Smooth muscle cell (in vitro differentiated cells): ENCODE measurements at regions not wholly inside any gene's neighbourhood (a gene's known extent, or its start where the extent isn't known, plus 50 kb on each side); places are given as distances from the start of the nearest gene placed in this dataset.

Experiments used
- DNase-seq: peaks from one replicate; lab custom pipeline; 2025; ENCODE audit not compliant: unreplicated experiment; lab: John Stamatoyannopoulos, UW
- H2AFZ ChIP-seq: fragments of 200-600 bp; sonication (generic); 2 replicates; pipeline ENCODE4 v1.6.0; 2016; ENCODE audit warnings: antibody characterized with exemption, low read depth, mild to moderate bottlenecking
- H3F3A ChIP-seq: fragments of 200-600 bp; sonication (generic); 2 replicates; pipeline ENCODE4 v1.6.0; 2017; ENCODE audit warnings: antibody characterized with exemption, low read depth
- H3K27ac ChIP-seq: fragments of 200-600 bp; sonication (generic); 2 replicates; pipeline ENCODE4 v1.5.1; 2016; ENCODE audit warnings: low read depth, mild to moderate bottlenecking
- H3K27me3 ChIP-seq: fragments of 200-600 bp; sonication (generic); 2 replicates; pipeline ENCODE4 v1.6.1; 2016; ENCODE audit warnings: low read depth, mild to moderate bottlenecking
- H3K36me3 ChIP-seq: fragments of 200-600 bp; sonication (generic); 2 replicates; pipeline ENCODE4 v1.5.1; 2016; ENCODE audit warnings: low read depth
- H3K4me1 ChIP-seq: fragments of 200-600 bp; sonication (generic); 2 replicates; pipeline ENCODE4 v1.5.1; 2016; ENCODE audit warnings: low read depth
- H3K4me2 ChIP-seq: fragments of 200-600 bp; sonication (generic); 2 replicates; pipeline ENCODE4 v1.6.0; 2016; ENCODE audit warnings: mild to moderate bottlenecking
- H3K4me3 ChIP-seq: fragments of 200-600 bp; sonication (generic); 2 replicates; pipeline ENCODE4 v1.5.1; 2016; ENCODE audit warnings: mild to moderate bottlenecking
- H3K79me2 ChIP-seq: fragments of 200-600 bp; sonication (generic); 2 replicates; pipeline ENCODE4 v1.6.0; 2016; ENCODE audit warnings: low read depth, mild to moderate bottlenecking
- H3K9ac ChIP-seq: fragments of 200-600 bp; sonication (generic); 2 replicates; pipeline ENCODE4 v1.6.0; 2016; ENCODE audit warnings: low read depth
- H3K9me3 ChIP-seq: fragments of 200-600 bp; sonication (generic); replicated peaks from 2 replicates; pipeline ENCODE4 v1.5.1; 2016; ENCODE audit warnings: low read depth
- H4K20me1 ChIP-seq: fragments of 200-600 bp; sonication (generic); 2 replicates; pipeline ENCODE4 v1.6.0; 2016; ENCODE audit warnings: low read depth
- WGBS: methylation state at CpG from one replicate; pipeline ENCODE4 v1.1.7; 2016; ENCODE audit warnings: low lambda C conversion rate; 5-methylcytosine and 5-hydroxymethylcytosine counted together
- TF ChIP-seq, protein P1 (sequence below): fragments of 200-600 bp; sonication (generic); IDR thresholded peaks from 2 replicates; pipeline ENCODE4 v1.5.1; 2017; ENCODE audit warnings: borderline replicate concordance, mild to moderate bottlenecking, antibody characterized with exemption; ENCODE audit not compliant: insufficient read depth, poor library complexity, severe bottlenecking

DNA sequence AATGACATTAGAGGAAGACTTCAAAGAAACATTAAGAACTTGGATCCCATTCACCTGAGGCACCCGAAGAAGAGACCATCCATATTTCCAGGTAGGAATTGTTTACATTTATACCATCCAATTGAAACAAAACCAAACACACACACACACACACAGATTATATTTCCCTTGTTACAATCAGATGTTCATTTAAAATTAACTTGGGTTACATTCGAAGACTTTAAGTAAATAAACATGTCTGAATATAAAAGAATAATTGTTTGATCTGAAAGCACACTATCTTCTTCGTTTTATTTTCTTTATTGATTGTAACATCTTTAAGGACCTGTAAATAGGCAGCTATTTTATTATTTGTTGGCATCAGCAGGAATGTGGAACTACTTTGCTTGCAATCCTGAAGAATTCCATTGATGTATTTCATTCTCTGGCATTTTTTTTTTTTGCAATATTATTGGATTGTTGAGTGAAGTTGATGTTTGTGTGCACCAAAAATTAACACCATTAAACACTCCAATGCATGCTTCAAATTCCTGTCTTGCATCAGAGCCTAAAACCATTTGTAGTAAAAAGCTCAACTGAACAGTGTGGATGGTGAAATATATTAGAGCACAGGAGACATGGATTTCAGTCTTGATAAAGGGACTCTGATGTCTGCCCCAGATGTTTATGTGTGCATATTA is 85.3 kb upstream of the FRY start:
- Histone ChIP-seq H3K79me2 (no peaks in the 10 kb centered on the region), H3K4me3 (no peak overlapping the region), H4K20me1 (no peaks in the 10 kb centered on the region), H3K9me3 (no peaks in the 10 kb centered on the region), H3K9ac (no peak overlapping the region), H3F3A (no peaks in the 10 kb centered on the region), H3K27me3 (no peaks in the 10 kb centered on the region), H3K4me2 (no peak overlapping the region), H3K36me3 (no peaks in the 10 kb centered on the region), H2AFZ (no peak overlapping the region), H3K27ac (no peak overlapping the region), H3K4me1 (peaks cover 6% of the 10 kb centered on the region)
- no peak for DNase-seq
- TF ChIP-seq, protein P1, sequence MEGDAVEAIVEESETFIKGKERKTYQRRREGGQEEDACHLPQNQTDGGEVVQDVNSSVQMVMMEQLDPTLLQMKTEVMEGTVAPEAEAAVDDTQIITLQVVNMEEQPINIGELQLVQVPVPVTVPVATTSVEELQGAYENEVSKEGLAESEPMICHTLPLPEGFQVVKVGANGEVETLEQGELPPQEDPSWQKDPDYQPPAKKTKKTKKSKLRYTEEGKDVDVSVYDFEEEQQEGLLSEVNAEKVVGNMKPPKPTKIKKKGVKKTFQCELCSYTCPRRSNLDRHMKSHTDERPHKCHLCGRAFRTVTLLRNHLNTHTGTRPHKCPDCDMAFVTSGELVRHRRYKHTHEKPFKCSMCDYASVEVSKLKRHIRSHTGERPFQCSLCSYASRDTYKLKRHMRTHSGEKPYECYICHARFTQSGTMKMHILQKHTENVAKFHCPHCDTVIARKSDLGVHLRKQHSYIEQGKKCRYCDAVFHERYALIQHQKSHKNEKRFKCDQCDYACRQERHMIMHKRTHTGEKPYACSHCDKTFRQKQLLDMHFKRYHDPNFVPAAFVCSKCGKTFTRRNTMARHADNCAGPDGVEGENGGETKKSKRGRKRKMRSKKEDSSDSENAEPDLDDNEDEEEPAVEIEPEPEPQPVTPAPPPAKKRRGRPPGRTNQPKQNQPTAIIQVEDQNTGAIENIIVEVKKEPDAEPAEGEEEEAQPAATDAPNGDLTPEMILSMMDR = no peak
- 83% methylated on average over 3 of the region's 3 CpGs for WGBS

GRCh38 chr13:31947105-31947504 is 84.5 kb upstream of the FRY start:
- no peak overlapping the region for H2AFZ ChIP-seq
- DNase-seq = no peak
- H3K9ac ChIP-seq = no peak overlapping the region
- TF ChIP-seq, protein P1 = no peak
- H3K27ac ChIP-seq = no peak overlapping the region
- no peaks in the 10 kb centered on the region for H3K9me3 ChIP-seq
- no peaks in the 10 kb centered on the region for H3F3A ChIP-seq
- 87% methylated on average over 2 of the region's 2 CpGs for WGBS
- no peak overlapping the region for H3K4me3 ChIP-seq
- no peak overlapping the region for H3K4me2 ChIP-seq
- H3K36me3 ChIP-seq = no peaks in the 10 kb centered on the region
- H3K79me2 ChIP-seq = no peaks in the 10 kb centered on the region
- no peaks in the 10 kb centered on the region for H3K27me3 ChIP-seq
- no peaks in the 10 kb centered on the region for H4K20me1 ChIP-seq
- H3K4me1 ChIP-seq = peaks cover 6% of the 10 kb centered on the region

DNA sequence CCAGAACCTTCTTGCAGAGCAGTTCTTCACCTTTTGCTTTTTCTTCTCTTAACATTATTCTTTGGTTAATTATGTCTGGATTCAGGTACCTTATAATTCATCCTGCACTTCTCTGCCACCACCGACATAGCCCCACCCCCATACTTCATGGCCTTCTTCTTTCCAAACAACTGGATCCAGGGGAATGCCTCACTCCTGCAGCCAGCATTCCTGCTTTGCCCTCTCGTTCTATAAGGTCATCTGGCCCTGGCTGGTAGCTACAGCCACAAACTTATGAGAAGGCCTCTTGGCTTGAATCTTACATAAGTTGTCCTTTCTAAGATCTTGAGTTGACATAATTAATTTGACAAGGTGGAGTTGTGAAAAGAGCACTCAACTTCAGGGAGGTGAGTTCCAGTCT is 84.1 kb upstream of the FRY start:
- H3K4me2 ChIP-seq = no peak overlapping the region
- H3K9me3 ChIP-seq = no peaks in the 10 kb centered on the region
- no peaks in the 10 kb centered on the region for H3K27me3 ChIP-seq
- no peak overlapping the region for H3K27ac ChIP-seq
- H3F3A ChIP-seq = no peaks in the 10 kb centered on the region
- H3K79me2 ChIP-seq = no peaks in the 10 kb centered on the region
- TF ChIP-seq, protein P1 = no peak
- WGBS = 88% methylated on average over 2 of the region's 2 CpGs
- peaks cover 6% of the 10 kb centered on the region for H3K4me1 ChIP-seq
- no peak overlapping the region for H3K9ac ChIP-seq
- no peaks in the 10 kb centered on the region for H4K20me1 ChIP-seq
- H2AFZ ChIP-seq = no peak overlapping the region
- DNase-seq = no peak
- no peaks in the 10 kb centered on the region for H3K36me3 ChIP-seq
- no peak overlapping the region for H3K4me3 ChIP-seq

DNA sequence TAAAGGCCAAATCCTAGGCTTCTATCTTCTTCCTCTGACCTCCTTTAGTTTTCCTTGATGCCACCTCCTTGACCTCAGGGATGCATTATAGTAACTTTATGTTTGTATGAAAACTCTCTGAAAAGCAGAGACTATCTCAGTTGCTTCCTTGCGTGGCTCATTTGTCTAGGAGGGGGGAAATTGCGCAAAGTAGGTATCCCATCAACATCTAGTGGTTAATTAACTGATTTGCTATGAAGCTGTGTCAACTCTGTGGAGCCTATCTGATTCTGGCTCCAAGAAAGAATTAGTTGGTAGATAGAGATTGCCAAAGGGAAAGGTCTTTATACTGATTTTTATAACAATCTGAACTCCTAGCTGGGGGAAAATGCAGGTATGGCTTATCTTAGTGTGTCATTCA is 82.1 kb upstream of the FRY start:
- Histone ChIP-seq H3K9me3 (no peaks in the 10 kb centered on the region), H3K4me2 (no peak overlapping the region), H3K9ac (no peak overlapping the region), H3K79me2 (no peaks in the 10 kb centered on the region), H3F3A (no peaks in the 10 kb centered on the region), H3K4me3 (no peak overlapping the region), H4K20me1 (no peaks in the 10 kb centered on the region), H3K27ac (no peak overlapping the region), H3K36me3 (no peaks in the 10 kb centered on the region), H3K27me3 (no peaks in the 10 kb centered on the region), H3K4me1 (peaks cover 6% of the 10 kb centered on the region), H2AFZ (no peak overlapping the region)
- TF ChIP-seq, protein P1 = no peak
- WGBS = 93% methylated on average over 2 of the region's 2 CpGs
- DNase-seq = no peak
